Endodermal cell (in vitro differentiated cells): ENCODE measurements at regions not wholly inside any gene's neighbourhood (a gene's known extent, or its start where the extent isn't known, plus 50 kb on each side); places are given as distances from the start of the nearest gene placed in this dataset.

Source experiments
- DNase-seq: peaks from one replicate; pipeline ENCODE4 v3.0.0-alpha.2; 2017
- H3K27ac ChIP-seq: 2 replicates; pipeline ENCODE4 v1.5.1; 2013; ENCODE audit warnings: mild to moderate bottlenecking, low read depth, low read length, moderate library complexity
- H3K27me3 ChIP-seq: 2 replicates; pipeline ENCODE4 v1.6.1; 2013; ENCODE audit warnings: mild to moderate bottlenecking, low read length, moderate library complexity; ENCODE audit not compliant: insufficient read depth, control insufficient read depth, poor library complexity, severe bottlenecking
- H3K36me3 ChIP-seq: 2 replicates; pipeline ENCODE4 v1.7.0; 2013; ENCODE audit warnings: mild to moderate bottlenecking, low read length, moderate library complexity; ENCODE audit not compliant: control insufficient read depth, insufficient read depth
- H3K4me1 ChIP-seq: one replicate; pipeline ENCODE4 v1.7.0; 2013; ENCODE audit warnings: low read length; ENCODE audit not compliant: control insufficient read depth, insufficient read depth
- H3K4me3 ChIP-seq: 2 replicates; pipeline ENCODE4 v1.5.1; 2013; ENCODE audit warnings: mild to moderate bottlenecking, low read length, moderate library complexity
- H3K9ac ChIP-seq: 2 replicates; pipeline ENCODE4 v1.6.1; 2013; ENCODE audit warnings: mild to moderate bottlenecking, low read length, moderate library complexity; ENCODE audit not compliant: poor library complexity, severe bottlenecking; ENCODE audit errors: extremely low read depth
- H3K9me3 ChIP-seq: 2 replicates; pipeline ENCODE4 v1.6.1; 2013; ENCODE audit warnings: mild to moderate bottlenecking, low read length, moderate library complexity; ENCODE audit not compliant: control insufficient read depth
- H3K27ac Mint-ChIP-seq: 2 replicates; pipeline ENCODE4 v1.8.0; 2020; ENCODE audit warnings: mixed read lengths
- H3K27me3 Mint-ChIP-seq: 2 replicates; pipeline ENCODE4 v1.8.0; 2021; ENCODE audit warnings: mild to moderate bottlenecking, mixed read lengths; ENCODE audit not compliant: insufficient read depth
- H3K36me3 Mint-ChIP-seq: 2 replicates; pipeline ENCODE4 v1.8.0; 2020; ENCODE audit warnings: low read depth, mixed read lengths
- H3K4me1 Mint-ChIP-seq: 2 replicates; pipeline ENCODE4 v1.8.0; 2020; ENCODE audit warnings: mixed read lengths
- H3K4me3 Mint-ChIP-seq: 2 replicates; pipeline ENCODE4 v1.8.0; 2020; ENCODE audit warnings: mild to moderate bottlenecking, moderate library complexity, mixed read lengths
- H3K9me3 Mint-ChIP-seq: 2 replicates; pipeline ENCODE4 v1.8.0; 2020; ENCODE audit warnings: mild to moderate bottlenecking, mixed read lengths
- CTCF ChIP-seq: fragments of 200-600 bp; sonication (generic); conservative IDR thresholded peaks from 2 replicates; pipeline ENCODE4 v1.5.0; 2021; ENCODE audit warnings: antibody characterized with exemption, mild to moderate bottlenecking
- WGBS, 2 experiments: methylation state at CpG; one replicate each; pipeline versions ENCODE4 v1.1.5 to v1.1.7; 2013; ENCODE audit warnings: missing lambda C conversion rate in 2 of 2, mixed read lengths in 1 of 2; ENCODE audit not compliant: insufficient coverage in 1 of 2, insufficient read length in 1 of 2; 5-methylcytosine and 5-hydroxymethylcytosine counted together

- Mint-ChIP-seq H3K27me3 (no peaks in the 10 kb centered on the region), H3K27ac (no peak overlapping the region), H3K4me3 (no peak overlapping the region), H3K36me3 (no peaks in the 10 kb centered on the region), H3K4me1 (no peaks in the 10 kb centered on the region), H3K9me3 (peaks cover 6% of the 10 kb centered on the region)
- Histone ChIP-seq H3K4me3 (no peak overlapping the region), H3K27me3 (no peaks in the 10 kb centered on the region), H3K4me1 (no peaks in the 10 kb centered on the region), H3K36me3 (no peaks in the 10 kb centered on the region), H3K9me3 (peaks cover 8% of the 10 kb centered on the region), H3K27ac (no peak overlapping the region), H3K9ac (no peak overlapping the region)
- no peak for TF ChIP-seq CTCF
- no peak for DNase-seq
- WGBS, 2 experiments: no CpG with 5 or more reads among the region's 2 CpGs
These were observed 532.5 kb upstream of the KCNMB2 start for GRCh38 chr3:178003756-178004155.

GRCh38 chr3:178005961-178006360, 530.3 kb upstream of the KCNMB2 start:
- Mint-ChIP-seq H3K9me3 (no peaks in the 10 kb centered on the region), H3K27me3 (no peaks in the 10 kb centered on the region), H3K4me3 (no peak overlapping the region), H3K4me1 (no peaks in the 10 kb centered on the region), H3K27ac (no peak overlapping the region), H3K36me3 (no peaks in the 10 kb centered on the region)
- Histone ChIP-seq H3K4me1 (no peaks in the 10 kb centered on the region), H3K27me3 (no peaks in the 10 kb centered on the region), H3K9me3 (no peaks in the 10 kb centered on the region), H3K27ac (no peak overlapping the region), H3K4me3 (no peak overlapping the region), H3K36me3 (no peaks in the 10 kb centered on the region), H3K9ac (no peak overlapping the region)
- TF ChIP-seq CTCF: no peak
- no peak for DNase-seq
- WGBS, 2 experiments: 100% methylated on average over 1 of the region's 1 CpG; no CpG with 5 or more reads in 1 of the 2 experiments

DNA sequence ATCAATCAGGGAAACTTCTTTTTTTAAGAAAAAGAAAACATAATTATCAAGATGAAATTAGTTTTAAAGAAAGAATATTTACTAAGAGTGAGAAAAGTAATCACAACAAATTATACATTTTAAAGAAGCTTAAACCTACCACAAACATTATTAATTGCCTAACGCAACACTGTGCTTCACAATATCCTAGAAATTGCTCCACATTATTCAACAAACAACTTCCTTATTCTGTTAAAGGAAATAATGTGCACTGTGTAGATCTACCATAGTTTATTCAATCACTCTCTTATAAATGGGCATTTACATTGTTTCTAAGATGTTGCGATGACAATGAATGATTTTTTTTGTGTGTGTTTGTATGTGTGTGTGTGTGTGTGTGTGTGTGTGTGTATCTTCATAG, 525.9 kb upstream of the KCNMB2 start:
- H3K9ac ChIP-seq: no peak overlapping the region
- WGBS, 2 experiments: 86% methylated on average over 2 of the region's 2 CpGs; no CpG with 5 or more reads in 1 of the 2 experiments
- H3K27me3 ChIP-seq: no peaks in the 10 kb centered on the region
- no peaks in the 10 kb centered on the region for H3K9me3 ChIP-seq
- H3K27ac Mint-ChIP-seq: no peak overlapping the region
- H3K36me3 Mint-ChIP-seq: no peaks in the 10 kb centered on the region
- no peaks in the 10 kb centered on the region for H3K4me1 Mint-ChIP-seq
- no peaks in the 10 kb centered on the region for H3K36me3 ChIP-seq
- no peak overlapping the region for H3K27ac ChIP-seq
- H3K27me3 Mint-ChIP-seq: no peaks in the 10 kb centered on the region
- DNase-seq: no peak
- peaks cover 4% of the 10 kb centered on the region for H3K9me3 Mint-ChIP-seq
- H3K4me1 ChIP-seq: no peaks in the 10 kb centered on the region
- H3K4me3 ChIP-seq: no peak overlapping the region
- H3K4me3 Mint-ChIP-seq: no peak overlapping the region
- no peak for TF ChIP-seq CTCF
